ENCODE measurements at regions not wholly inside any gene's neighbourhood (a gene's known extent, or its start where the extent isn't known, plus 50 kb on each side); places are given as distances from the start of the nearest gene placed in this dataset.

DNA sequence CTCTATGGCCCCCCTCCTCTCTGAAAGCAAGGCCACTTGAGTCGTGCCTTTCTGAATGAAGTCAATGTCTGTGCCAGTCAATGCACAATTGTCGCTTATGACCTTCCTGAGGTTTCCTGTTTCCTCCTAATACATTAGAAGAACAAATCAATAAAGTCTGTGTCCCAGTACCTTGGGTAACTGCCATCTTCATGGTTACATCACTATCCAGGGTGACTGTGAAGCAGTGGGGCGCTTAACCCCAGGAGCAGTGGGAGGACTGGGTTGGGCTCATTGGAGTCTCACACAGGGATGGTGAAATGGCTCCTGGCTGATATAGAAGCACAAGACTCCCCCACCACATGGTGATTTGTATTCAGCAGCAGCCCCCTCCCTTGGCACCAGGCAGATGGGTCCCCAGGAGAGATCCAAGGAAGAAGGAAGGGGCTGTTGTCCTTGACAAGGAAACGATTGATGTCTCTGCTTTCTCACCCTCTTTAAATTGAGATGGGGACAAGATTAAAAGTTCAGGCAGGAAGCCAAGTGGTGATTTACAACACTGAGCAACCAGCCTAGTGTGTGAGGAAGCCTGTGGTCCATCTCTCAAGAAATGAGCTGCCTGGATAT lies 261.9 kb upstream of the ZNF462 start:
- no peak for TF ChIP-seq POLR2A (IDR thresholded peaks at IDR 0.05; ENCODE audit: low read length)
- DNase-seq = no peak

DNA sequence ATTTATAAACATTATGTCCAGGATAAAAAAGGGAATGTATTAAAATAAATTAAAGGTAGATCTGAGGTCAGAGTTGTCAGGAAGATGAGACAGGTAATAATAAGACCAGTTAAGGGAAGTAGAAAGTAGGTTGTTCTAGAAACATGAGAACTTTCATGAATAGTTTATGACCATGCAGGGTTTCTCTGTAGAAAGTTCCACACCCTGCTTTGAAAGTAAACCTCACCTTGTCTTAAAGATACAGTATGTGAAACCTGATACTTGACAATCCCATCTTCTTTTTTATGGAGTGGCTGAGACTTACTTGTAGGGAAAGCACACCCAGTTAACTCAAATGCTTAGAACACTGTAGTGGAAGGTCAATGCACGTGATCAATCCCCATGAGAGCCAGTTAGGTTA lies 260.6 kb upstream of the ZNF462 start:
- DNase-seq = no peak
- no peak for TF ChIP-seq GATA1 (IDR thresholded peaks at IDR 0.05; ENCODE audit: low read depth, low read length)
- no peak for TF ChIP-seq POLR2A (IDR thresholded peaks at IDR 0.05; ENCODE audit: low read length)

DNA sequence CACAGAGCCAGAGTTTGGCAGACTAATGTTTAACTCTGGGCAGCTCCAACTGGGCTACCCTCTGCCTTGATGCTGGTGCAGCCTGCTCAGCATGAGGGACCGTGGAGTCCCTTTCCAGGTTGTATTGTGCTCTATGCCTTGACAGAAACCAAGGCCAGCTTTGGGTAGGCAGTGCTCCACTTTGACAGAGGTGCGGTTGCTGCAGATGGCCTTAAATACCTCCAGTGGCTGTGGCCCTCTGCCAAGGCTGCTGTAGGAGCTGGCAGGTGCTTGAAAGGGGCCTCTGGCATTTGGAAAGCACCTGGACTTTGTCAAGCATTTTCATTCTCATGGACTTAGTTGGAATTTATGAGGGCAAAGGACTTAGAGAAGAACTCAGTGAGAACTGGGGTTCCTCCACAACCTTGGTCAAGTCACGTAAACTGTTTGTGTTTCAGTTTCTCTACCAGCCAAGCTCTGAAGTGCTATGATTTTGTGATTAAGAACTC lies 249.7 kb upstream of the ZNF462 start:
- no peak for DNase-seq
- TF ChIP-seq GATA1 (IDR thresholded peaks at IDR 0.05; ENCODE audit: low read depth, low read length) (no peak), POLR2A (IDR thresholded peaks at IDR 0.05; ENCODE audit: low read length) (no peak)

DNA sequence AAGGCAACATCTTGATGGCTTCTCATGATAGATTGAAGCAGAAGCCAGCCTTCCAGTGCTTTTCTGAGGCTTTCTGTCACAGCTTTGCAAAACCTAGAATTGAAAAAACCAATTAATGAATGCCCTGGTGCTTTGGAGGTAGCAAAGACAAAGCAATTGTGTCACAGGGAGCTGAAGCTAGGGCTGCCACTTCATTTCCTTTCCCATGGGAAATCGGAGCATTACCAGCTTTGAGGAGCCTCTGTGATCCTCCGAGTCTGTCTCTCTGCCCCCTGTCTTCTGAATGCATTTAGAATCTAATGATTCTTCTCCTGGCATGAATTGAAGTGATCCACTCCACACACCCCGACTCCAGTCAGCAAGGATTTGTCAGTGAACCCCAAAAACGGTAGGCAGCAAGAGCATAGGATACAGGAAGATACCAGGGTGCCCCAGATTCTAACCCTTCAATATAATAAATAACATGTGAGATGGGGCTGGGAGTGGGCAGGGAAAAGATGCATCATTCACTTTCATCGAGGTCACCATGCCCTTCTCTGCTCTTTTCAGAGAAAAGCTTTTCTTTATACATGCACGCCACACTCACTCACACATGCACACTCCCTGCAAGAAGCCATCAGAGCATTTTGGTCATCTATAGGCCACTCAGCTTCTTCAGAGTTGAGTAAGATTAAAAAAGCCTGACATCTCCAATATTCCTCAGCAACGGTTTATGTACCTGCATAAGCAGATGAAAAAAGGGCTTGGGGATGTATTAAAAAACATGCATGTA lies 247.7 kb upstream of the ZNF462 start:
- DNase-seq = no peak
- no peak for TF ChIP-seq GATA1 (IDR thresholded peaks at IDR 0.05; ENCODE audit: low read depth, low read length)
- no peak for TF ChIP-seq POLR2A (IDR thresholded peaks at IDR 0.05; ENCODE audit: low read length)

DNA sequence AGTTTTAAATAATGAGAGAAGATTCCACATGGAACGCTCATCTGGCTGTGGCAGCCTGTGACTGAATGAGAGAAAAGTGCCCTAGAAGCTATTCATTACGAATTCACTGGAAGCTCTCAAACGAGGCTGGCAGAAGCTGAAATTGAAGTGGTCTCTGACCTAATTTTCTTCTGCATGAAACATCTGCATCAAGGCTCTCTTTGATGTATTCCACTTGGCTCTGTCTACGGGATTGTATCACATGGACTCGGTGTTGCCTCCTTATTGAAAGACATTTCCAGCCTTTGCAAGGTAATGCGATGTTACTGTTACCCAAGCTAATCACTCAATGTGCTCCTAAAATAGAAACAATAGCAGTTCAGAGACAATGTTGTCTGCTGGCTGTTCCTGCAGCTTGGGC lies 246.9 kb upstream of the ZNF462 start:
- no peak for DNase-seq
- TF ChIP-seq GATA1 (IDR thresholded peaks at IDR 0.05; ENCODE audit: low read depth, low read length) (no peak), POLR2A (IDR thresholded peaks at IDR 0.05; ENCODE audit: low read length) (no peak)

DNA sequence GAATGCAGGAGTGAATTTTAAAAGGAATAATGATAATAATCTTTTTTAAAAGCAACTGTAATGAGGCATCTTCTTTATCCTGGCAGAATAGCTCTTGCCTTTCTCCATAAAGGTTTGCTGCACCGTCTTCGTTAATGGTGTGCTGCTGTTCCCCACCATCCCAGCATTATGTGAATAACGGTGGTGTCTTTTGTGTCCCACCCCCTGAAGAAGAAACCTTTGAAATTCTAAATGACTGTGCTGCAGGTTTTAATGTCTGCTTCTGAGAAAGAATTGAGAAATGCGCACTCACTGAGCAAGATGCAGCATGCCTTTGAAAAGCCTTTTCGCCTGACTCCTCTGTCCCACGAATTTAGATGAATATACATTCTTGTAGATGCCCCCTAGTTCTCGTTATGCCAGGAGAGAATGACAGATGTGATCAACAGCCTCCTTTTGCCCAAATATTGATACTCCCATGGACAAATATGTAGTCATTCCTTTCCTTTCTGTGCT lies 246.1 kb upstream of the ZNF462 start:
- TF ChIP-seq POLR2A (IDR thresholded peaks at IDR 0.05; ENCODE audit: low read length) (no peak), GATA1 (IDR thresholded peaks at IDR 0.05; ENCODE audit: low read depth, low read length) (no peak)
- DNase-seq = no peak

DNA sequence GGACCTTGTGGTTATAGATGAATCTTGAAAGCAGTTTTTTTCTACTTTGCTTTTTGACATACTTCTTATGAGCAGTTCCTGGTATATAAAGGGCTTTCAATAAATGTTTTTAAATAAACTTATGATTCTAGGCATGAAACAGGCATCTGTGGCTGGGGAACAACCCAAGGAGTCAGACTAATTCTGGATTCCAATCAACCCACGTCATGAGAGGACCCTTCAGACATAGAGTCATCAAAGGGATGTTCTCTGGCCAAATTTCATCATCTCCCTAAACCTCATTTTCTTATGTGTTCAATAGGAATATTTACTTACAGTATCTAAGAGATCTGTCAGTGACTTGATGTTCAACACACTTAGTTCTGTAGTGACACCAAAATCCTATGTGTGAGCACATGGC lies 243.8 kb upstream of the ZNF462 start:
- TF ChIP-seq POLR2A (IDR thresholded peaks at IDR 0.05; ENCODE audit: low read length) (no peak), GATA1 (IDR thresholded peaks at IDR 0.05; ENCODE audit: low read depth, low read length) (no peak)
- DNase-seq = no peak

DNA sequence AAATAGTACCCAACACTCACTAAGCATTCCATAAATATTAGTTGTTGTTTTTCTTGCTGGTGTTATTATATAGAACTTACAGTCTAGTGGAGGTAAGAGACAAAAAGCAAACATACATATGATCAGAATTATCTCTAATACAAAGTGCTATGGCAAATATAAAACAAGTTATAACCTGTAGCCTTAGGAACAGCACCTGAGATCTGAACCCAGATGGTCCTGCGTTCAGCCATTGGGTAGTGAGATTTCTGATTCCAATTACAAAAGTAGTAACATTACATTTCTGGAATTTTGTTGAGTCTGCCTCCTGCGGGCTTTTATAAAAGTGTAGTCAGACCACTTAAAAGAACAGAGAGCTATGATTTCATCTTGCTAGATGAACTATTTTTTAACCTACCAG lies 242.9 kb upstream of the ZNF462 start:
- TF ChIP-seq POLR2A (IDR thresholded peaks at IDR 0.05; ENCODE audit: low read length) = no peak
- TF ChIP-seq GATA1 (IDR thresholded peaks at IDR 0.05; ENCODE audit: low read depth, low read length) = no peak

DNA sequence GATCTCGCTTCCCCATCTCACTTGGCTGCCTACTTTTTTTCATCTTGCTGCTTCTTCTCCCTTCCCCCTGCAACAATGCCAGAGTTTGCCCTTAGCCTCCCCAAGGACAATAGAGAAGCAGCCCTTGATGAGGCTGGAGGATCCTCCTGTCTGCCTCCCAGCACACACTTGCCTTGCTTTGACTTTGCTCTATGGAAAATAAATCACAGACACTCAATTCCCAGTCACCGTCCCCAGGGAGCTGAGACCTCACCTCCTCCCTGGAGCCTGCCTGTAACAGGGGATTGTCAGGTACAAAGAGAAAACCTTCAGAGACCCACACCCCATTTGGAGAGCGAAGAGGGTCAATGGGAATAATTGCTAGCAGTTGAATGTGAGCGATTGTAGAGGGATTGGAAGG lies 242.1 kb upstream of the ZNF462 start:
- DNase-seq = no peak
- TF ChIP-seq POLR2A (IDR thresholded peaks at IDR 0.05; ENCODE audit: low read length) = no peak
- TF ChIP-seq GATA1 (IDR thresholded peaks at IDR 0.05; ENCODE audit: low read depth, low read length) = no peak

More for the DNA sequence above, 242.9 kb upstream of the ZNF462 start:
- DNase-seq = no peak

DNA sequence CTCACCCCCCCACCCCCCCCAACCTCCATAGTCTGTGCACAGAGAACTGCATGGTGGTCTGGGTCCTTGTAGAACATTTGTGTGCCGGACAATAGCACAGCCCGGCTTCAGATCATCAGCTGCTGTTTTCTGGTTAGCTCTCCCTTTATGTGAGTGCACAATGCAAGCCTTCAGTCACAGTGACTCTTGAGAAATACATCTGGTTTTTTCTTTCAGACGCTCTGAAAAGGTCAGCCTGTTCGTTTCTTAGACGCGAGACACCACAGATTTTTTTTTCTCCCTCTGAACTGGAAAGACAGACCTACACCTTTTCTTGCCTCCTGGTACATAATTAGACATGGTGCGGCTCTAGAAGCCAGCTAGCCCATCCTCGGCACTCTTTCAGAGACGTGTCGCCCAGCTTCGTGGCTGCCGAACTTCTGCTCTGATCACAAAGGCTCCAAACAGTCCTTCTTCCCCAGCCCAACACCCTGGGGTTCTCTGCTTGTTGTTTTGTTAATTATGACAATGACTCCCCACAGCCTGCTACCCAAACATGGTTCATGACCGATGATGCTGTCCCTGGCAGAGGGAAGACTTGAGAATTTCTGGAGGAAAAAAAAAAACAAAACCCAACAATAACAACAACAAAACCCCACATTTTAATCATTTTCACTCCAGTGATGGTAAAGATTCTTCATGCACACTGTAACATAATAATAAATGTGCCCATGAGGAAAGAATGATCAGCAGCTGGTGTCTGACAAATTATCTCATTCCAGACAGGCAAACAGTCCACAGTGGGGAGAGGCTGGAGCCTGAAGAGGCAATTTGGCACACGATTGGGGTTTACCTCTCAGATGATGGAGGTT lies 241.4 kb upstream of the ZNF462 start:
- DNase-seq = no peak

DNA sequence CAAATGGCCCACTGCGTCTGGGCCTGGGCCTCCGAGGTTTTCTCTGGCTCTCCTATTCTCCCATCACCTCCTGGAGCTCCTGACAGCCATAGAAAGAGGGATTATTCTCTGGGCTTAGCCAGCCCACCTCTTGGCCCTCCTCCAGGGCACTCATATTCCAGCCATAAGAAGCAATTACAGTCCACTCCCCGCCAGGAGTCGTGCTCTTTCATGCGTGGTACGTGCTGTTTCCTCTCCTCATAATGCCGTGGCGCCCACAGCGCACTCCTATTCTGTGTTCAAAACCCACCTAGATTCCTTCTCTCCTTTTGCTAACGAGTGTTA lies 240.8 kb upstream of the ZNF462 start:
- no peak for TF ChIP-seq GATA1 (IDR thresholded peaks at IDR 0.05; ENCODE audit: low read depth, low read length)
- no peak for TF ChIP-seq POLR2A (IDR thresholded peaks at IDR 0.05; ENCODE audit: low read length)
- no peak for DNase-seq

More for the DNA sequence above, 241.4 kb upstream of the ZNF462 start:
- TF ChIP-seq GATA1 (IDR thresholded peaks at IDR 0.05; ENCODE audit: low read depth, low read length) (no peak), POLR2A (IDR thresholded peaks at IDR 0.05; ENCODE audit: low read length) (no peak)

DNA sequence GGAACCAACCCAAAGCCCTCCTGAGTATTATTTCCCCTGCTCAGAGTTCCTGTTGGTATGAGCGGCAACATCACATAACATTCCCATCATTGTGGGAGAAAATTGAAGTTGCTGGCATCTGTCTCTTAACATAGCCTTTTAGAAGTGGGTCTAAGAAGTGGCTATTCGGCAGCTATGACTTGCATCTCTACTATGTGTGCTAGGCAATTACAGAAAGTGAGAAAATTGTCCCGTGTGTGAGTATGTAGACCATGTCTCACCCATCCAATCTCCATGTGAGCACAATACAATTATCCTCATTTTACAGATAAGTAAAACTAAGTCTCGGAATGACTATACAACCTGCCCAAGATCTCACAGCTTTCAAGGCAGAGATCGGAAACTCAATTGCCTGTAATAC lies 239.4 kb upstream of the ZNF462 start:
- DNase-seq = no peak
- TF ChIP-seq POLR2A (IDR thresholded peaks at IDR 0.05; ENCODE audit: low read length) = no peak
- TF ChIP-seq GATA1 (IDR thresholded peaks at IDR 0.05; ENCODE audit: low read depth, low read length) = no peak

DNA sequence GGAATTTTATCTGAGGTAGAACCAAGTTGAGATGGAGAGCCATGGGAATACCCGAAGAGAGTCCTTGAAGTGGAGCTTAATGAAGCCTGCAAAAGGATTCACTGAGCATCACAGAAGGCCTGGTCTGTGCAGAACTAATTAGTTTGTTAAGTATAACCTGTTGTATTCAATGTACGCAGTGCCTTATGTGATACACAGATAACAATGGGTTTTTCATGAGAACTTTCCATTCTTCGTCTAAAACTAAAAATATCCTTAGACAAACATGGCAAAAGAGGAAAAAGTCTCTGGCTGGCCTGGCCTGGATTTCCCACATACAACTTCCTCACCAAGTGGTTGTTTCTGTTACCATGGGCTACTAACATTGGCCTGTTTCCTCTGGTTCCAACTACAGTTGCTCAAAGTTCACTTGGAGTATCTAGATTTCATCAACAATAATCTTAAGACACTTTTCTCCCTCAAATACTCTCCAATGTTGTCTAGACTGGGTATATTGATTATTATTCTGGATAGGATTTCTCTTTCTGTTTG lies 237.6 kb upstream of the ZNF462 start:
- no peak for DNase-seq

DNA sequence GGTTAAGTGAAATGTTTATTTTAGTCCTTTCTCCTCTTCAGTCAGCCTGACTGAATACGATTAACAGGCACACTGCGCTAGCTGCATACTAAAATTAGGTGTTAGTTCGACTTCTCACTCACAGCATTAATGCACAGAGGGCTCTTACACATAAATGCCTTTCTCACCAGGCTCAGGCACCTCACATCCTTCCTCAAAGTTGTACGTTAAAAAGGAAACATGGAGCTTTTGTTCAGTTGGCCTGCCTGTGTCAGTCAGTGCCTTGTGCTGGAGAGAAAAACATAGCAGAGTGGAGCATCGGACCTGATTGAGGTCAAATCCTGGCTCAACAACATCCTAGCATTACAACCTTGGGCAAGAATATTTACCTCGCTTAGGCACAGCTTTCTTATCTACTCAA lies 236.0 kb upstream of the ZNF462 start:
- DNase-seq = no peak
- TF ChIP-seq GATA1 (IDR thresholded peaks at IDR 0.05; ENCODE audit: low read depth, low read length) = no peak
- TF ChIP-seq POLR2A (IDR thresholded peaks at IDR 0.05; ENCODE audit: low read length) = no peak

More for the DNA sequence above, 237.6 kb upstream of the ZNF462 start:
- TF ChIP-seq POLR2A (IDR thresholded peaks at IDR 0.05; ENCODE audit: low read length) (no peak), GATA1 (IDR thresholded peaks at IDR 0.05; ENCODE audit: low read depth, low read length) (no peak)
